Spleen (tissue), 7 donors: ENCODE measurements at regions not wholly inside any gene's neighbourhood (a gene's known extent, or its start where the extent isn't known, plus 50 kb on each side); places are given as distances from the start of the nearest gene placed in this dataset.

Source experiments
- POLR2A ChIP-seq, 3 donors: fragments of 450-650 bp; IDR thresholded peaks; one replicate each; pipeline ENCODE4 v1.5.1; 2017; ENCODE audit warnings: antibody characterized with exemption in 3 of 3, mild to moderate bottlenecking in 1 of 3
- POLR2AphosphoS5 ChIP-seq, 3 donors: sonication (generic); formaldehyde crosslinking; IDR thresholded peaks; one replicate each; pipeline ENCODE4 v1.5.1; 2017; ENCODE audit warnings: antibody characterized with exemption in 3 of 3
- TF ChIP-seq, protein P1 (sequence below), 11 experiments: fragments of 200-600 bp in 7 of 11; fragments of 450-650 bp in 4 of 11; sonication (generic) in 4 of 11; IDR thresholded peaks in 8 of 11; conservative IDR thresholded peaks in 3 of 11; 1 replicate in 7 of 11; 2 replicates in 4 of 11; pipeline versions ENCODE4 v1.4.0 to v1.8.0; 2016 to 2021; ENCODE audit warnings: antibody characterized with exemption in 11 of 11, inconsistent platforms in 4 of 11, mild to moderate bottlenecking in 1 of 11
- donor health status: DM: no; HTN: no; CAD: no; lungs with moderate emphysema.
- donor health status: DM: no; HTN: no; CAD: no.
- donor health status: DM: no; HTN: no; CAD: no.

- TF ChIP-seq, protein P1, sequence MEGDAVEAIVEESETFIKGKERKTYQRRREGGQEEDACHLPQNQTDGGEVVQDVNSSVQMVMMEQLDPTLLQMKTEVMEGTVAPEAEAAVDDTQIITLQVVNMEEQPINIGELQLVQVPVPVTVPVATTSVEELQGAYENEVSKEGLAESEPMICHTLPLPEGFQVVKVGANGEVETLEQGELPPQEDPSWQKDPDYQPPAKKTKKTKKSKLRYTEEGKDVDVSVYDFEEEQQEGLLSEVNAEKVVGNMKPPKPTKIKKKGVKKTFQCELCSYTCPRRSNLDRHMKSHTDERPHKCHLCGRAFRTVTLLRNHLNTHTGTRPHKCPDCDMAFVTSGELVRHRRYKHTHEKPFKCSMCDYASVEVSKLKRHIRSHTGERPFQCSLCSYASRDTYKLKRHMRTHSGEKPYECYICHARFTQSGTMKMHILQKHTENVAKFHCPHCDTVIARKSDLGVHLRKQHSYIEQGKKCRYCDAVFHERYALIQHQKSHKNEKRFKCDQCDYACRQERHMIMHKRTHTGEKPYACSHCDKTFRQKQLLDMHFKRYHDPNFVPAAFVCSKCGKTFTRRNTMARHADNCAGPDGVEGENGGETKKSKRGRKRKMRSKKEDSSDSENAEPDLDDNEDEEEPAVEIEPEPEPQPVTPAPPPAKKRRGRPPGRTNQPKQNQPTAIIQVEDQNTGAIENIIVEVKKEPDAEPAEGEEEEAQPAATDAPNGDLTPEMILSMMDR (IDR thresholded peaks at IDR 0.05 in 8 of 11, conservative IDR thresholded peaks at IDR 0.05 in 3 of 11) = no peak
- TF ChIP-seq POLR2A (IDR thresholded peaks at IDR 0.05) = no peak
- no peak for TF ChIP-seq POLR2AphosphoS5 (IDR thresholded peaks at IDR 0.05)
Observed at GRCh38 chr10:16242859-16243613, 193.8 kb upstream of the PTER start.
